NT2/D1 (cell line): ENCODE measurements at regions not wholly inside any gene's neighbourhood (a gene's known extent, or its start where the extent isn't known, plus 50 kb on each side); places are given as distances from the start of the nearest gene placed in this dataset.

Experiments used
- YY1 ChIP-seq: IDR thresholded peaks from 2 replicates; pipeline ENCODE4 v1.6.1; 2011; ENCODE audit not compliant: insufficient read length, insufficient read depth
- ZNF274 ChIP-seq: IDR thresholded peaks from 2 replicates; pipeline ENCODE4 v1.6.1; 2011; ENCODE audit warnings: mild to moderate bottlenecking, low read depth, low read length

GRCh38 chr21:24628046-24628445 is 979.2 kb downstream of the MRPL39 start:
- TF ChIP-seq YY1: no peak
- TF ChIP-seq ZNF274: no peak
